ENCODE measurements at regions not wholly inside any gene's neighbourhood (a gene's known extent, or its start where the extent isn't known, plus 50 kb on each side); places are given as distances from the start of the nearest gene placed in this dataset.

DNA sequence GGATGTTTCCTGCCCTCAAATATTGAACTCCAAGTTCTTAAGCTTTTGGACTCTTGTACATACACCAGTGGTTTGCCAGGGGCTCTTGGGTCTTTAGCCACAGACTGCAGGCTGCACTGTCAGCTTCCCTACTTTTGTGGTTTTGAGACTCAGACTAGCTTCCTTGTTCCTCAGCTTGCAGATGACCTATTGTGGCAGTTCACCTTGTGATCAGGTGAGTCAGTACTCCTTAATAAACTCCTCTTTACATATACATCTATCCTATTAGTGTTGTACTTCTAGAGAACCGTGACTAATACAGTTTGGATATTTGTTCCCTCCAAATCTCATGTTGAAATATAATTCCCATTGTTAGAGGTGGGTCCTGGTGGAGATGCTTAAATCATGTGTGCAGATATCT, 681.9 kb upstream of the ARRDC3 start:
- TF ChIP-seq POLR2AphosphoS5 (IDR thresholded peaks at IDR 0.05; ENCODE audit: low read depth, low read length) (no peak), TCF7L2 (IDR thresholded peaks at IDR 0.05; ENCODE audit: low read depth, low read length) (no peak), SIN3A (IDR thresholded peaks at IDR 0.05; ENCODE audit: borderline replicate concordance, insufficient read depth, low read depth, low read length) (no peak)
- TF ChIP-seq, protein P1, sequence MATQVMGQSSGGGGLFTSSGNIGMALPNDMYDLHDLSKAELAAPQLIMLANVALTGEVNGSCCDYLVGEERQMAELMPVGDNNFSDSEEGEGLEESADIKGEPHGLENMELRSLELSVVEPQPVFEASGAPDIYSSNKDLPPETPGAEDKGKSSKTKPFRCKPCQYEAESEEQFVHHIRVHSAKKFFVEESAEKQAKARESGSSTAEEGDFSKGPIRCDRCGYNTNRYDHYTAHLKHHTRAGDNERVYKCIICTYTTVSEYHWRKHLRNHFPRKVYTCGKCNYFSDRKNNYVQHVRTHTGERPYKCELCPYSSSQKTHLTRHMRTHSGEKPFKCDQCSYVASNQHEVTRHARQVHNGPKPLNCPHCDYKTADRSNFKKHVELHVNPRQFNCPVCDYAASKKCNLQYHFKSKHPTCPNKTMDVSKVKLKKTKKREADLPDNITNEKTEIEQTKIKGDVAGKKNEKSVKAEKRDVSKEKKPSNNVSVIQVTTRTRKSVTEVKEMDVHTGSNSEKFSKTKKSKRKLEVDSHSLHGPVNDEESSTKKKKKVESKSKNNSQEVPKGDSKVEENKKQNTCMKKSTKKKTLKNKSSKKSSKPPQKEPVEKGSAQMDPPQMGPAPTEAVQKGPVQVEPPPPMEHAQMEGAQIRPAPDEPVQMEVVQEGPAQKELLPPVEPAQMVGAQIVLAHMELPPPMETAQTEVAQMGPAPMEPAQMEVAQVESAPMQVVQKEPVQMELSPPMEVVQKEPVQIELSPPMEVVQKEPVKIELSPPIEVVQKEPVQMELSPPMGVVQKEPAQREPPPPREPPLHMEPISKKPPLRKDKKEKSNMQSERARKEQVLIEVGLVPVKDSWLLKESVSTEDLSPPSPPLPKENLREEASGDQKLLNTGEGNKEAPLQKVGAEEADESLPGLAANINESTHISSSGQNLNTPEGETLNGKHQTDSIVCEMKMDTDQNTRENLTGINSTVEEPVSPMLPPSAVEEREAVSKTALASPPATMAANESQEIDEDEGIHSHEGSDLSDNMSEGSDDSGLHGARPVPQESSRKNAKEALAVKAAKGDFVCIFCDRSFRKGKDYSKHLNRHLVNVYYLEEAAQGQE (IDR thresholded peaks at IDR 0.05; ENCODE audit: insufficient read depth in 1 of 2, low read depth in 2 of 2, low read length in 1 of 2) = no peak
- TF ChIP-seq, protein P2, sequence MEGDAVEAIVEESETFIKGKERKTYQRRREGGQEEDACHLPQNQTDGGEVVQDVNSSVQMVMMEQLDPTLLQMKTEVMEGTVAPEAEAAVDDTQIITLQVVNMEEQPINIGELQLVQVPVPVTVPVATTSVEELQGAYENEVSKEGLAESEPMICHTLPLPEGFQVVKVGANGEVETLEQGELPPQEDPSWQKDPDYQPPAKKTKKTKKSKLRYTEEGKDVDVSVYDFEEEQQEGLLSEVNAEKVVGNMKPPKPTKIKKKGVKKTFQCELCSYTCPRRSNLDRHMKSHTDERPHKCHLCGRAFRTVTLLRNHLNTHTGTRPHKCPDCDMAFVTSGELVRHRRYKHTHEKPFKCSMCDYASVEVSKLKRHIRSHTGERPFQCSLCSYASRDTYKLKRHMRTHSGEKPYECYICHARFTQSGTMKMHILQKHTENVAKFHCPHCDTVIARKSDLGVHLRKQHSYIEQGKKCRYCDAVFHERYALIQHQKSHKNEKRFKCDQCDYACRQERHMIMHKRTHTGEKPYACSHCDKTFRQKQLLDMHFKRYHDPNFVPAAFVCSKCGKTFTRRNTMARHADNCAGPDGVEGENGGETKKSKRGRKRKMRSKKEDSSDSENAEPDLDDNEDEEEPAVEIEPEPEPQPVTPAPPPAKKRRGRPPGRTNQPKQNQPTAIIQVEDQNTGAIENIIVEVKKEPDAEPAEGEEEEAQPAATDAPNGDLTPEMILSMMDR (IDR thresholded peaks at IDR 0.05) = no peak
- no TSS peak for BruUV-seq (replicated peaks)
- Histone ChIP-seq H3K27me3 (ENCODE audit: control insufficient read depth, insufficient read depth, low read length) (no peaks in the 10 kb centered on the region), H3K9me3 (ENCODE audit: control insufficient read depth, insufficient read depth, low read depth, low read length) (no peaks in the 10 kb centered on the region), H3K4me1 (ENCODE audit: control insufficient read depth, insufficient read depth, low read length) (no peaks in the 10 kb centered on the region), H3K27ac (ENCODE audit: low read length) (no peak overlapping the region), H3K36me3 (ENCODE audit: control insufficient read depth, insufficient read depth, low read length) (no peaks in the 10 kb centered on the region), H3K4me3 (ENCODE audit: low read depth in 2 of 2, low read length in 2 of 2) (no peak overlapping the region)
- CTCF ChIA-PET = no interaction called here
- in situ Hi-C loops (cut with HindIII; ENCODE audit: low pct_unique_long_range_greater_than_20kb, low sequenced_read_pairs) = no loop called here
- DNase-seq (ENCODE audit: low read depth, low spot score) = no peak
- intact Hi-C loops (cut with micrococcal nuclease; ENCODE audit: unreplicated experiment) = no loop called here
- POLR2A ChIA-PET = no interaction called here
- no peak for ATAC-seq

DNA sequence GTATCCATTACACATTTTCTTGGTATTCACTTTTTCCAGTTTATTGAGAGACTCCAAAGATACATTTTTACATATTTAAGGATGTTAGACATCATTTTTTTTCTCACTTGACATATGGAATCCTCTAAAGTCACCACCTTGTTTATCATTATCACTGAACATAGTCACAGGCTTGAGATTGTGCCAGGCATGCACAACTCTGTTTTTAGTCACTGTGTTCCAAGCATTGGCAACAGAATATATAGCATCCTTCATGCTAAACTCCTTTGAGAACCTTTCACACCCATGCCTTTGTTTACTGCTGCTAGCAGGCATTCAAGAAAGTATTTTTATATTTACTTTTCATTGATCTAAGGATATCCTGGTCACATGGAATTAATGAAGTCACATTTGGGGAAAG, 668.6 kb upstream of the ARRDC3 start:
- H3K9me3 ChIP-seq (ENCODE audit: control insufficient read depth, insufficient read depth, low read depth, low read length) = no peaks in the 10 kb centered on the region
- TF ChIP-seq TCF7L2 (IDR thresholded peaks at IDR 0.05; ENCODE audit: low read depth, low read length) (no peak), SIN3A (IDR thresholded peaks at IDR 0.05; ENCODE audit: borderline replicate concordance, insufficient read depth, low read depth, low read length) (no peak), POLR2AphosphoS5 (IDR thresholded peaks at IDR 0.05; ENCODE audit: low read depth, low read length) (no peak)
- TF ChIP-seq, protein P1 (IDR thresholded peaks at IDR 0.05; ENCODE audit: insufficient read depth in 1 of 2, low read depth in 2 of 2, low read length in 1 of 2) = no peak
- TF ChIP-seq, protein P2 (IDR thresholded peaks at IDR 0.05) = no peak
- no peak overlapping the region for H3K4me3 ChIP-seq (ENCODE audit: low read depth in 2 of 2, low read length in 2 of 2)
- ChIA-PET POLR2A (no interaction called here), CTCF (no interaction called here)
- in situ Hi-C loops (cut with HindIII; ENCODE audit: low pct_unique_long_range_greater_than_20kb, low sequenced_read_pairs) (no loop called here), intact Hi-C loops (cut with micrococcal nuclease; ENCODE audit: unreplicated experiment) (no loop called here)
- no peaks in the 10 kb centered on the region for H3K36me3 ChIP-seq (ENCODE audit: control insufficient read depth, insufficient read depth, low read length)
- no peaks in the 10 kb centered on the region for H3K27me3 ChIP-seq (ENCODE audit: control insufficient read depth, insufficient read depth, low read length)
- DNase-seq (ENCODE audit: low read depth, low spot score) (no peak), ATAC-seq (no peak)
- no peak overlapping the region for H3K27ac ChIP-seq (ENCODE audit: low read length)
- BruUV-seq (replicated peaks) = no TSS peak
- no peaks in the 10 kb centered on the region for H3K4me1 ChIP-seq (ENCODE audit: control insufficient read depth, insufficient read depth, low read length)
